ENCODE measurements at regions not wholly inside any gene's neighbourhood (a gene's known extent, or its start where the extent isn't known, plus 50 kb on each side); places are given as distances from the start of the nearest gene placed in this dataset.

DNA sequence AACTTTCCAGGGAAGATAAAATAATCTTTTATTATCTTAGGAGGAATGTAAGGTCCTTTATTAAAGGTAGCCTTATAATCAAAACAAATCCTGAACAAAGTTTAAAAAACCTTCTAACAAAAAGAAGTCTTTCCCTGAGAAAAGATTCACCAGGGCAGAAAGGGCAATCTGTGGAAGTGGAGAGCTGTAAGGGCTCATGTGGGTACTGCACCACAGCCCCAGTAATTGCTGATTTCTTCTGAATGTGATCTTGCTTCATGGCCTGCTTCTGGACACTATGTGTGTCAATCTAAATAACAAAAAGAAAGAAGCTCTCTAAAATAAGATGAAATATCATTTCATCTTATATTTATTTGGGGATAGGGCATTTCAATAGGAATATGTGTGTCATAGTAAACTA lies 1501.6 kb downstream of the OTOL1 start:
- no peak for DNase-seq (ENCODE audit: low spot score)

DNA sequence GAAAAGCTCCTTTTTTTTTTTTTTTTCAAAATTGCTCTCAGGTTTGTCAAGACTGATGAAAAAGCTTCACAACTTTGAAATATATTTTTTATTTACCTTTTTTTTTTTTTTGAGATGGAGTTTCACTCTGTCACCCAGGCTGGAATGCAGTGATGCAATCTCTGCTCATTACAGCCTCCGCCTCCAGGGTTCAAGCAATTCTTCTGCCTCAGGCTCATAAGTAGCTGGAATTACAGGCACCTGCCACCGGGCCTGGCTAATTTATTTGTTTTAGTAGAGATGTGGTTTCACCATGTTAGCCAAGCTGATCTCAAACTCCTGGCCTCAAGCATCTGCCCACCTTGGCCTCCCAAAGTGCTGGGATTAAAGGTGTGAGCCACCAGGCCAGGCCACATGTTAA lies 1515.0 kb downstream of the OTOL1 start:
- DNase-seq (ENCODE audit: low spot score), result no peak

DNA sequence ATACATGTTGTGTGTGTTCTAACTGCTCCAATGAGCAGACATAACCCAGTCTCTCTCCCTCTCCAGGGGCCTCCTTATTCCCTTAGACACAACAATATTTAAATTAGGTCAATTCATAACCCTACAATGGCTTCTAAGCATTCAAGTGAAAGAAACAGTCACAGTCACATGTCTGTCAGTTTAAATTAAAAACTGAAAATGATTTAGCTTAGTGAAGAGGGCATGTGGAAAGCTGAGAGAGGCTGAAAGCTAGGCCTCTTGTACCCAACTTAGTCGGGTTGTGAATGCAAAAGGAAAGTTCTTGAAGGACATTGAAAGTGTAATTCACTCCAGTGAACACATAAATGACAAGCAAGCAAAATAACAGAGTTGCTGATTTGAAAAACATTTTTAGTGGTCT lies 1519.6 kb downstream of the OTOL1 start:
- no peak for DNase-seq (ENCODE audit: low spot score)

DNA sequence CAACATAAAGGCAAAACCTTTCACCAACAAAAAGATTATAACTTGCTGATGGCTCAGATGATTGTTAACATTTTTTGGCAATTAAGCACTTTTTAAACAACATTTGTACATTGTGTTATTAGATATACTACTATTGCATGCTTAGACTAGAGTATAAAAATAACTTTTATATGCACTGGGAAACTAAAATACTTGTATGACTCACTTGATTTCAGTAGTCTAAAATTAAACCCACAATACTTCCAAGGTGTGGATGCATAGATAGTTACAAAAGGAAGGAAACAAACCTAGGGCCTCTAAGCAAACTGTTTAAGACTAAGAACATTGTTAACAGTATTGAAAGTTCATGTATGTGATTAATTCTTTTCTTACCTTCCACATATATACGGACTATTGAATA lies 1521.5 kb downstream of the OTOL1 start:
- DNase-seq (ENCODE audit: low spot score), result no peak

DNA sequence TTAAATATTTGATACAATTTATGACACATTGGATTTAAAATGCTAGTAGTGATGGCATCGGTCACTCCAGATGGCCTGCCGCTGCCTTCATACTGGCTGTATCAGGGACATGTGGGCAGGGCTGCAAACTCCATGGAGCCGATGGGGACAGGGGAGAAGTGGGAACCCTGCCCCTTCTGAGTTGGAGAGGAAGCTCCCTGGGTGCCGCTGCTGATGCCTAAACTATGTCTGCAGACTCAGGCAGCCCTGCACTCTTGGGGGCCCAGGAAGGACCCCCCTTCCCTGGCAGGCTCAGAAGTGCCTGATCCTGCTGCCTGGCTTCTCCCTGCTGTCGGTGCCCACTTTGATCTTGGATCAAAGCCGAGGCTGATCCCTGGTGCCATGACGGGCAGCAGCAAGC lies 1522.1 kb downstream of the OTOL1 start:
- DNase-seq (ENCODE audit: low spot score), result no peak

DNA sequence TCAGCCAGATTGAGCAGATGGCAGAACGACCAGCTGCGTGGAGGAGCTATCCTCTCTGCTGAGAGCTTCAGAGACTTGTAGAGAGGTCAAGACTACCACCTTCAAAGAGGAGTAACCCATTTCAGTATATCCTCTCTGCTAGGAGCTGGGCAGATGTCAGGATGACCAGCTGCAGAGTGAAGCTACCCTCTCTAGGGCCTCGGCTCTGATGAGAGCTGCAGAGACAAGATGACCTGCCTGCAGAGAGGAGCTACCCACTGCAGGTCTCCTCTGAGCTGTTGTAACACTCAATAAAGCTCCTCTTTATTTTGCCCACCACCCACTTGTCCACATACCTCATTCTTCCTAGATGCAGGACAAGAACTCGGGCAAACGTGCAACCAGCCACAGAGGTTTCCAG lies 1522.7 kb downstream of the OTOL1 start:
- no peak for DNase-seq (ENCODE audit: low spot score)

DNA sequence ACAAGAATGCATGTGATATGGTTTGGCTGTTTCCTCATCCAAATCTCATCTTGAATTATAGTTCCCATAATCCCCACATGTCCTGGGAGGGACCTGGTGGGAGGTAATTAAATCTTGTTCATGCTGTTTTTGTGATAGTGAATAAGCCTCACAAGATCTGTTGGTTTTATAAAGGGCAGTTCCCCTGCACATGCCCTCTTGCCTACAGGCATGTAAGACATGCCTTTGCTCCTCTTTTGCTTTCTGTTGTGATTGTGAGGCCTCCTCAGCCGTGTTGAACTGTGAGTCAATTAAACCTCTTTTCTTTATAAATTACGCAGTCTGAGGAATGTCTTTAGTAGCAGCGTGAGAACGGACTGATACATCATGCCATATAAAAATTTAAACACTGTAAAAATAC lies 1537.0 kb downstream of the OTOL1 start:
- no peak for DNase-seq (ENCODE audit: low spot score)

DNA sequence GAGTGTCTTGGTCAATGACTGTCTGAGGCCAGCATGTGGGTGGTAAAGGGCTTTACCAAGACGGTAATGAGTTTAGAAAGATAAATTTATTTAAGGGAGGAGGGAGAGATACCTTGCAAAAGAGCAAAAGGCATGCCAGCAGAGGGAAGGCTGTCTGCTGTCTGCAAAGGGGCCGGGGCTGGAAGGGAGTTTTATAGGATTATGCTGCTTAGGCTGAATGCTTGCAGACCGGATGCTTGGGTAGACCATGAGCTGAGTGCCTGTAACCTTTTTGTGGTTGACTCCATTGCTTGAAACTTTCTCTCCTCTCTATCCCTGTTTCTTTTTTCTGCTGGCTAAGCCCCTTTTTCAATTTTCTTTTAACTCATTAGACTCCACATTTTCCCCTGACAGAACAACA lies 1543.0 kb downstream of the OTOL1 start:
- no peak for DNase-seq (ENCODE audit: low spot score)

DNA sequence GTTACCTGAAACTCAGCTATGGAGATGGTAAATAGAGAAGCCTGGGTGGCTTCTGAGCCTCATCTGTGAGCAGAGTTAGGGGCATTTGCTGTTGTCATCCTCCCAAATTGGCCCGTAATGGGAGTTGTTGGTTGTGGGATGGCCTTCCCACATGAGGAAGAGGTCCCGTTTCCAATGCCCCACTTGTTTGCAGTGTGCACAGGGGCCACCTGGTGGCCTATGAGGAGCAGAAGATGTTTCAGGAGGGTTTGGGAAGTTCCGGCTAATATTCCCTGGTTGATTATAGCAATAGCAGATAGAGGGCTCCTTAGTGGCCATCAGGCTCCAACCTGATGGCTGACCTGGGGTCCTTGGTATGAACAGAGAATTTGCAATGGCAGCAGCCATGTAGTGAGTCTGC lies 1546.5 kb downstream of the OTOL1 start:
- DNase-seq (ENCODE audit: low spot score), result no peak

DNA sequence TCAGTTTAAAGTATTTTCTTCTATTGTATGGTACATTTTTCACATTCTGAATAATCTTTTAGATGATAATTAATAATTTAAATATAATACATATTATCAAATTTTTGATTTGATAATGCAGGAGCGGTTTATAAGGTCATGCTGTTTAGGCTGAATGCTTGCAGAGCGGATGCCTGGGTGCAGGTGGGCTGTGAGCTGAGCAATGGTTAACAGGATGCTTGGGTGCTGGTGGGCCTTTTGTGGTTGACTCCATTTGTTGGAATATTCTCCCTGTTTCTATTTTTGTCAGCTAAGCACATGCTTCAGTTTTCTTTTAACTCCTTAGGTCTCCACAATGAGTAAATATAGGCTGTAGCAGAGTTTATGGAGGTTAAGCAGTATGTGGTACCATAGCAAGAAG lies 1549.3 kb downstream of the OTOL1 start:
- no peak for DNase-seq (ENCODE audit: low spot score)

DNA sequence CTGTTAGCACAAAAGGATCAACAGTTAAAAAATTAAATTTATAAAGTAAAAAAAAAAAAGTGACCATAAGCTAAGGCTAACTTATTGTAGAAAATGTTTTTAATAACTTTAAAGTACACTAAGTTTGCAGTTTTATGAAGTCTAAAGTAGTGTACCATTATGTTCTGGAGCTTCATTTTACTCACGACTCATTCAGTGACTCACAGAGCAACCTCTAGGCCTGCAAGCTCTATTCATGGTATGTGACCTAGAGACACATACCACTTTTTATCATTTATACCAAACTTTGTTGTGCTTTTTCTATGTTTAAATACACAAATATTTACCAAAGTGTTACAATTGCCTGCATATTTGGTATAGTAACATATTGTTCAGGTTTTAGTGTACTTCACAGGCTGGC lies 1552.3 kb downstream of the OTOL1 start:
- DNase-seq (ENCODE audit: low spot score), result no peak

DNA sequence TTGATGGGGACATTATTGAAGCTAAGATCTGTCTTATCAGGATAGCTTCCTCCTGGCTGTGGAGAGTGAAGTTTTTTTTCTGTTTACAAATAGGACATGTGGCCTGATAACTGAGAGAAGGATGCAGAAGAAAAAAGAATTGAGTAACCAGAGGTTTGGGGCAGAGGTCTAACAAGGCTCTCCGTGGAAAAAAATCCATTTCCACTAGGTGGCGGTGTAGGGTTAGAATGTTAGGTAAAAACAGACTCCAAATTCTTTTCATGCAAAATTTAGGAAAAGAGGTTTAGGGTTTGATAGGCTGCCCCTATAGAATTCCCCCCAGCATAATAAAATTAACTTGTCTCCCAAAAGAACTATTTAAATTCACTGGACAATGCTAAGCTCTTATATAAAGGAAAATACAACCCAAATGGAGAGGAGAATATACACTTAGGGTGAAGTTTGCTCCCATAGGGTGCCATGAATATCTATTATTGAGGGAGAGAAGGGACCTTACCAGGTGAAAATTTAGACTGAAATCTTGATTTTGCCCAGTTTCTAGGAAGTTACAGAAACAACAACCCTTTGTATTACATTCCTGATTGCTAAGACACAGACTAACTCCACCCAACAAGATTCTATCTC lies 1560.4 kb downstream of the OTOL1 start:
- peak; percentile 54 for DNase-seq (ENCODE audit: low spot score)

DNA sequence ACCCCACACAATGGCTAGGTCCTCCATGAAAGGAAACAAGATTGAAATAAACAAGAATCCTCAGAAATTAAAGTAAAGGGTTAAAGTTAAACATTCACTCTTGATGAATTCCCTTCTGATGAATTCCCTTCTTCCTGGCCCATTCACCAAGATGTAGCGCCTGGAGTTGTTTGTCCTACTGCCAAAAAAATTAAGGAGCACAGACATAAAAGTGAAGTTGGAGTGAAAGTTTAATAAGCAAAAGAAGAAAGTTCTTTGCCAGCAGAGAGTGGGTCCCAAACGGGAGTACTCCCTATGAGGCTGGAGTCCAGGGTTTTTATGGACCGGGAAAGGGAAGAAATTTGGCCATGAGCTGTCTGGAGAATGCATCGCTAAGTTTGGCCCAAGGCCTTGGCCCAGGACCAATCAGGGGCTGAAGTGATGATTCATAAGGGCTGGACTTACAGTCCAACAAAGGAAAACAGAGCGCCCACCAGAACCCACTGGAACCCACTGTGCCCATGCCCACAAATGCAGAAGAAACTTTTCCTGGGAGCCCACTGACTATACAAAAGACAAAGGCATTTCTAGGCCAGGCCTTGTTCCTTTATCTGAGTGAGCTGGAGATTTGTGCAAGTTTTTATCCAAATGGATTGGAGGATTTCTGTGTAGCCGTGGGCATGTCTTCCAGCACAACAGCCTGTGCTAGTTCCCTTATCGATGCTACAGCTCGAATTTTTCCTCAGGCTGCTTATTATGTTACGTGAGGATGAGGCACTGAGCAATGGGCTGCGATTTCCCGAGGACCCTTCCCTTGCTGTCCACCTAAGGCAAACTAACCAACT lies 1561.6 kb downstream of the OTOL1 start:
- no peak for DNase-seq (ENCODE audit: low spot score)

DNA sequence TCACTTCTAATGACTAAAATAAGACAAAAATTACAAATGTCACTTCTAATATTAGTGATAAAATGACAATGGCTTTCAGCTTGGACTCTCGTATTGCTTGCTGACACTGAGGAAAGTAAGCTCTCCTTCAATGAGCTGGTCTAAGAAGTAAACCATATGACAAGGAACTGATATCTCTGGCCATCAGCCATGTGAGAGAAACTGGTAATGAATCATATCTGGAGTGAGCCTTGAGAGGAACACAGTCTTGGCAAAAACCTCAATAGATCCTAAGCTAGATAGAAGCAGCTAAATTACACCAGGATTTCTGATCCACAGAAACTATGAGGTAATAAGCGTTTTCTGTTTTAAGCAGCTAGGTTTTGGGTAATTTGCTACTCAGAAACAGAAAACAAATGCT lies 1575.1 kb downstream of the OTOL1 start:
- no peak for DNase-seq (ENCODE audit: low spot score)

Measured in activated CD4-positive, alpha-beta T cell treated with anti-CD3 and anti-CD28 coated beads, Interleukin-2, Interleukin-4, amounts not matched to agents 100 ng/mL and 50 ng/mL, durations not matched to agents 16 hours and 8 hours (primary cell).